Embryonic facial prominence (tissue), 1 donor: ENCODE measurements at regions not wholly inside any gene's neighbourhood (a gene's known extent, or its start where the extent isn't known, plus 50 kb on each side); places are given as distances from the start of the nearest gene placed in this dataset.
"Not testable (repeated sequence)": the region's sequence is repeated elsewhere in the genome, so short reads cannot be mapped to it uniquely, and the experiment has no call there.

Experiments used
- DNase-seq: peaks from one replicate; pipeline ENCODE4 v3.0.0-alpha.2; 2016; ENCODE audit errors: extremely low spot score

DNA sequence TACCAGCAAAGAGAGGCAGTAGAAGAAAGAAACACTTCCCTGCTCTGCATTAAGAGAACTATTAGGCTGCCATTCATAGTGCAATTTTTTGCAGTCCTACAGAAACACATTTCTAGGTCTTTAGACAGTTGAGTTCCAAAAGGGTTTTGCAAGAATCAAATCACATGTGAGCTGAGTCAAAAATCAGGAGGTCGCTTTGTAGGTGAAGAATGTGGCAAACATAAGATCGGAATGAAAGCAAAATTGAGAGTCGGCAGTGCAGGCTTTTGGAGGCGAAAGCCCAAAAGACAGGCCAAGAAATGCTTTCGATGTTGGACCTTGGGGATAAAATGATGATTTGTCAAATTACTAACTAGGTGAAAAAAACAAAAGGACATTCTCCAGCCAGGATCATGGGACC is 213.5 kb upstream of the NRIP1 start:
- DNase-seq, result no peak

DNA sequence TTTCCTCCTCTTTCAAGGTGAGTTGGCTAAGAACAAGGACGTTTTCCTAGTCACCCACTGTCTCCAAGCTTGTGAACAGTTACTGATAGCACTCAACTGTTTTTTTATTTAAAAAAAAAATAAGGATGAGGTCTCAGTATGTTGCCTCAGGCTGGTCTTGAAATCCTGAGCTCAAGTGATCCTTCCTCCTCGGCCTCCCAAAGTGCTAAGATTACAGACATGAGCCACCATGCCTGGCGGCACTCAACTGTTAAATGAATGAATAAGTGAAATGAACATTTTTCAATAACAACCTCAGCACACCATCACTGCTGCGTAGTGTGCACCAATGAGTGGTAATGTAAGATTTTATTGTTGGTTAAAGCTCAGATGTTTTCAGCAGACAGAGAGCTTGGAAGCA is 214.1 kb upstream of the NRIP1 start:
- DNase-seq, result no peak

DNA sequence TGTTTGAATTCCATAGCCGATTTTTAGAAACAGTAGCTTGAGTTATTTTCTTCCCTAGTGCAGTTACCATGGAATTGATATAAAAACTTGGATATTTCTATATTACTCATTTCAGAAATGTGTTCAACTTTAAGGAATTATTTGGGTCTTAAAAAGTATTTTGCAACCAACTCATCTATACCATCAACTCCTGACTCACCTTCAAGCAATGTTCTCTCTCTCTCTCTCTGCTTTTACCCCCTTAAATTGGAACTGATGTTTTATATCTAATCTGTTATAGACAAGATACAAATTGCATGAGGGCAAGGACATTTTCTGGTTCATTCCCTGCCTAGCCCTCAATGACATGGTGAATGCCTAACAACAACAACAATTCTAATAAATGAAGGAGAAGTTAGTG is 214.7 kb upstream of the NRIP1 start:
- no peak for DNase-seq

- no peak for DNase-seq
Observed at GRCh38 chr21:15281714-15282113, 216.9 kb upstream of the NRIP1 start.

GRCh38 chr21:15282665-15283064 is 217.9 kb upstream of the NRIP1 start:
- no peak for DNase-seq

DNA sequence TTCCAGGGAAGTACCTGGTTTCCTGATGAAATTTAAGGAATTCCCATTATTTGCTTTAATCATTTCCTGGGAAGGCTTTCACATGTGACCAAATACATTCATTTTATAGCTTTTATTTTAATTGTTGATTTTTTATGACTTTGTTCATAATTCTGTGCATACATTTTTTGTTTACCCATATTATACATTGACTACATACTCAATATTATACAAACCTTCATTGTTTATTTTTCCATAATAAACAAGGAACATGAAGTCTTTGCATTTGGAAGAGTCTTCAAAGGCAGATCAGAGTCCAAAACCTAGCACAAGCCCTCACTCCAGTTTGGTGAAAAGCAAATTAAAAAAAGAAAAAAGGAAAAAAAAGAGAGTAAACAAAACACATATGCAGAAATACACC is 218.3 kb upstream of the NRIP1 start:
- no peak for DNase-seq

GRCh38 chr21:15283789-15284188 is 219.0 kb upstream of the NRIP1 start:
- no peak for DNase-seq

DNA sequence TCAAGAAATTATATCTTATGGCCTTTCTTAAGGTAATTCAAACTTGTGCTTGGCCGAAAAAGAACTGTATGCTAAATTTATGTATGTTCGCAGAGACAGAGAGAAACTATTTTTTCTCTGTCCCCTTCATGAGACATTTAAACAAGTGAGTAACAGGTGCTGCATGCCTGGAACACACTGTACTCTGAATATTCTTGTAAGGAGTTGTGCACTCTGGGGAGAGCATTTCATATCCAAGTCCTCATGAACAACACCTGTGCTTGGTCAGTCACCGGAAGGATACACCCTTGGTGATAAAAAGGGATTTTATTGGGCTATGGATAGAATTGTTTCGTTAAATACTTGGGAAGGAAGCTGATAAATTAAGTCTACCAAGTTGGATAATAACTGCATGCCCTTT is 220.8 kb upstream of the NRIP1 start:
- no peak for DNase-seq

- DNase-seq, result no peak
Observed at GRCh38 chr21:15289246-15289645, 224.4 kb upstream of the NRIP1 start.

DNA sequence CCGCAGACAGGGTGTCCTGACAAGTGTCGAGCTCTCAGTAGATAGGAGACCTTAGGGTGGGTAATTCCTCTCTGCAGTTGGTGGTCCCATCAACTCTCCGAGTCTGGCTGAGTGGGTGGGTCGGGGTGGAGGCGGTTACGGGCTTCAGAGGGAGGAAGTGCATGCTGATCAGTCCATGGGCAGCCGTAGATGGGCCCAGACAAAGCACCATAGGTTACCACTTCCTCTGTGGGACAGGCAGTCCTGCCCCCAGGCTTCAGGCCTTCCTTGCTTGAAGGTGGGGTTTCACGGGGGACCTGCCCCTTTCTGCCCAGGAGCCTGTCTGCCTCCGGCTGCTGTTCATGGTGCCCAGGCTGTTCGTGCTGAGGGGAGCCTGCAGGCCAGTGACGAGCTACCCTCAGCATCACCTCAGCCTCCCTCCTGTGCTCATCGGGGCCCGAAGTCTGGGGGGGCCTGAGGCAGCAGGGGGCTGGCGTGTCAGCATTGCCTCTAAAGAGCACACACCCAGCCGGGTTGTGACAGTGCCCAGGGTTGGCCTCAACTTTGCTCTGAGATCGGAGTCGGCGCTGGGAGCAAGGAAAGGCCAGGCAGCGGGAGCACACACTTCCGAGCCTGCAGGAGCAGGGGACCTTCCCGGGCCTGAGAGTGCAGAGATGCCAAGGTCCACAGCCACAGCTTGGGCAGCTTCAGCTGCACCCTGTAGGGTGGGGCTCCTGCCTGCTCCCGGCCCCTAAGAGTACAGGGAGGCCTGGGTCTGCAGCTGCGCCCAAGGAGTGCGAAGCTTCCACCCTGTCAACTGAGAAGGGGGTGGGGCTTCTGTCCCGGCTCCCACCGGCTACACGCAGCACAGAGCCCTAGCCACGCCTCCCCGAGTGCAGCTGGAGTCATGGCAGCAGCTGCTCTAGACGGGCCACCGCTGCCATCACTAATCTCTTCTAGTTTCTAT is 225.4 kb upstream of the NRIP1 start:
- no peak for DNase-seq

DNA sequence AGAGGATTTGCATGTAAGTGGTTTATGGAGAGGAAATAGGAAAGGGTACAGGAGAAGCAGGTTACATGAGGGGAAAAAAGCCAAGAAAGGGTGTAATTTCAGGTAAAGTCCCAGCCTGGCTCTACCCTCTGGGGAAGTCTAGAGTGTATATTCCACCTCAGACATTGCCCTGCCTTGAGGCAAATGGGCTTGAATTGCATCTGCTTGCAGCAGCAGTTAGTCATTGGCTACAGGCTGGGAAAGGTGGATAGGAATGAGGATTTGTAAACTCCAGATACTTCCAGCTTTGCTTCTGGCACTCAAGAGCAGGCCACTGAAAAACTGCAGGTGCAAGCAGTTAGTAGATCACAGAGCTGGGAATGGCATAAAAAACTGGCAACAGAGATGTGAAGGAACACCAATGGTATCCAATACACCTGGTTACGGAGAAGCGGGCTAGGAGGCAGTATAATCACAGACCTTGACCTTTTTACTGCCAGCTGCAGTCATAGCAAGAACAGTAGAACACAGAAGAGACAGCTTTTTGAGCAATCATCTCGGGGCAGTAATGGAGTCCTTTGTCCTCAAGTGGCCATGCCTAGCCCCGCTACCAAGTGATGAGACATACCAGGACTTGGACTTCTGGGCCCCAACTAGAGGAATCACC is 226.9 kb upstream of the NRIP1 start:
- DNase-seq, result no peak

DNA sequence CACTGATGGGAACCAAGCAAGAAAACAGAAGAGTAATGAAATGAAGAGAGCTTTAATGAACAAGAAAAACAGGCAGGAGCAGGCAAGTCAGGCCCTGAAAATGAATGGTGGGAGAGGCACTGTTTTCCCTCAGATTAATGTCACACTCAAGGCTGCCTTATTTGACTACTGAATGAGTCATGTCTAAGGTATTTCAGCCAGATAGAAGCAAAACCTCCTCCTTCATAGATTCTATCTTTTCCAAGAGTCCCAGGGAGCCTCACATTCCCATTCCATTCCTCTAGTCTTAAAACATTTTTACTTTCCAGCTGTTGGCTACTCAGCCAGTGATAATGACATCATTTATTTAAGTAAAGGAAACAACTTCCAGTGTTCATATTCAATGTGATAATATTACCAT is 228.4 kb upstream of the NRIP1 start:
- DNase-seq, result no peak

DNA sequence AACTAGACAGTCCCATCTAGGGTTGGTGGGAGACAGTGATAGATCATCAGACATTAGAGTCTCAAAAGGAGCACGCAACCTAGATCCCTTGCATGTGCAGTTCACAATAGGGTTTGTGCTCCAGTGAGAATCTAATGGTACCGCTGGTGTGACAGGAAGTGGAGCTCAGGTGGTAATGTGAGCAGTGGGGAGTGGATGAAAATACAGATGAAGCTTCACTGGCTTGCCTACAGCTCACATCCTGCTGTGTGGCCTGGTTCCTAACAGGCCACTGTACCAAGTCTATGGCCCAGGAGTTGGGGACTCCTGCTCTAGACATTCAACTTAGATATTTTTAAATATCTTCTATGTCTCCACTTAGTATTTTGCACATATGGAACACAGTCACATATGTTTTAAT is 231.1 kb upstream of the NRIP1 start:
- no peak for DNase-seq

DNA sequence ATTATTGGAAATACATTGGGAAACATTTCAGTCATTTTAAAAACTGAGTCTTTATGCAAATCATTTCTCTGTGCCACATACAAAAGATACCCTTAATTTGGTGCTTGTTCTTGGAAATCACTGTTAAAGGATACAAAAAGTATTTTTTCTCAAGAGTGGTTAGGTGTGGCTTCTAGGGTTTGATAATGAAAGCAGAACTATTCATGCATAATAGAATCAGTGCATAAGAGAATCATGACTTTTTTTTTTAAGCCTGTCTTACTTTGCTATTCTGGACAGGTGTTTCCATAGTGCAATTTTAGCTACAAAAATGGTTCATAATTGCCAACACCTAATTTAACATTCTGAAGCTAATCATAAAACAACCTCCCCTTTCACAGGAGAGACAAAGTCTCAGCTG is 233.0 kb upstream of the NRIP1 start:
- DNase-seq, result no peak

- DNase-seq, result no peak
Observed at GRCh38 chr21:15298306-15298705, 233.5 kb upstream of the NRIP1 start.

GRCh38 chr21:15298755-15299154 is 234.0 kb upstream of the NRIP1 start:
- not testable (repeated sequence) for DNase-seq

DNA sequence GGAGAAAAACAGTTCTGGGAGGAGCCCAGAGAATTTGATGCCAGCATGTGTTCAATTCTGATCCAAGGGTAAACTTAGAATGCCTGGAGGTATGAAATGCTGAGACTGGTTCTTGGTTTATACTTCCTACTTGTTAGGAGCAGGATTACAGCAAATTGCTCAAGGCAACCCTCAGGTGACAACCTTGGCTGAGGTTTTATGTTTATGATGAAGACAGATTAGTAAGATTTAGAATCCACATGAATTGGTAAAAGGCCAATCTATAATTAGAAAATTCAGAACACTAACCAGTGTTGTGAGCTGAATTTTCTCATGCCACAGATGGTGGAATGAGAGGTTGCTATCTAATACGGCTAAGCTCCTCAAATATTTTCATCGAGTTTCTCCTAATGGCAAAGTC is 235.3 kb upstream of the NRIP1 start:
- no peak for DNase-seq

DNA sequence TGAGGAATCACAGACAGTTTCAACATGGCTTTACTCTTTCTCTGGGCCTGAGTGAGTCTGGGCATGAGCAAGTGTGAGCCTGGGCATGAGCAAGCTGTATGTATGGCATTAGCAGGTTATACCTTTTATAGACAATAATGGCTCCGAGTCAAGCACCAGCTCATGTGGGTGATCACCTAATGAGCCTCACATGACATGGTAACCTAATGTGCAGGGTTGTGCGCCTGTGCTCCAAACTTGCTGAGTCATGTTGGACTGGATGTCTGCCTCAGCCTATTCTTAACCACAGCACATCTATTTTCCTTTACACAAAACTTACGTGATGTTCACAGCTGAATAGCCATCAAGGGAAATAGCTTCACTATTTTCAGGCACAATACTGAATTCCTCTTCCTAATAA is 236.2 kb upstream of the NRIP1 start:
- DNase-seq, result no peak

DNA sequence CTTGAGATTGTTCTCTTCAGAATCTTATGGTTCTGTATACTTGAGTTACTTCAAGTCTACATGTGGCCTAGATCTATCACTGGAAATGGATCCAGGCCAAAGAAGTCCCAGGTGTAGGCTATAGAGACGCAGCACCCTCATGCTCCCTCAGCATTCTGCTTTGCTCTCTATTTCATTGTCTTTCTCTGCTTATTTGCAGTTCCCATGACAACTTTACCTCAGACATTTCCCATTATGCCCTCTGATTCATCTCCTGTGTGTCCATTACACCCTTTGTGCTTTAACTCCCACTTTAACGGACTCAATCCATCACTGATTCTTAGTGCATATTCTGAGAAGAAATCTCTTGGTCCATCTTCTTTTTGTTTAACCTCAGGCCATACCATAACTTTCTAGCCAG is 236.9 kb upstream of the NRIP1 start:
- DNase-seq, result no peak

- no peak for DNase-seq
Observed at GRCh38 chr21:15306271-15306670, 241.5 kb upstream of the NRIP1 start.

DNA sequence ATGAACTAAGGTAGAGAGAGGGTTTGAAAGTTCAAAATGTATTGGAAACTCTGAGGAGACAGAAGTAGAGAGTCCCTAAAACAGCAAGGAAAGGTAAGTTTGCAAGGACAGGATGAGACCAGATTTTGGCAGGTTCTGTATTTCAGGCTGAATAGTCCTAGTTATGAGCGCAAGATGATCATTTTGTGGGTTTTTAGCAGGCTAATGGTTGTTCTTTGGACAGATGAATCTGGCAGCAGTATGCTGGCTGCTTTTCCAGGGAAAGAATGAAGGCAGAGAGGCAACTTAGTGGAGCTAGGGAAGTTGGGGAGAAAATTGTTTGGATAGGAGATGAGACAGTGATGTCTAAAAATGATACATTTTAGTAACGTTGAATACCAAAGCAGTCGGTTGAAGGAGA is 243.5 kb upstream of the NRIP1 start:
- DNase-seq, result no peak

- DNase-seq, result no peak
Observed at GRCh38 chr21:15309022-15309590, 244.3 kb upstream of the NRIP1 start.

DNA sequence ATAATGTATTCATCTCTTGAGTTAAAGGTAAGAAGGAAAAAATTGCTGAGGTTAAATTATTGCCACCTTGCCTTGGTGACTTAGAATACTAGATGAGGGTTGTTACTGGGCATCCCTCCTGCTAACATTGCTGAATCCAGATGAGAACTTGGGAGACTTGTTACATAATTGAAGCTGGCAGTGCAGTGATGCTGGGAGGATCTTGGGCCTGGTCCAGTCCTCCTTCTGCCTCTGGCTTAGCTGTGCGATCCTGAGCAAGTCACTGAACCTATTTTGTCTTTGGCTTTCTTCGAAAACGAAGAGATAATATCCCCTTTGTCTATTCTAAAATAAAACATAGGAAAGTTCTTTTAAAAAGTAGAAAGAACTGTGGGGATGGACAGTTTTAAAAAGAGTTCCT is 244.9 kb upstream of the NRIP1 start:
- no peak for DNase-seq
